ENCODE measurements at regions not wholly inside any gene's neighbourhood (a gene's known extent, or its start where the extent isn't known, plus 50 kb on each side); places are given as distances from the start of the nearest gene placed in this dataset.

DNA sequence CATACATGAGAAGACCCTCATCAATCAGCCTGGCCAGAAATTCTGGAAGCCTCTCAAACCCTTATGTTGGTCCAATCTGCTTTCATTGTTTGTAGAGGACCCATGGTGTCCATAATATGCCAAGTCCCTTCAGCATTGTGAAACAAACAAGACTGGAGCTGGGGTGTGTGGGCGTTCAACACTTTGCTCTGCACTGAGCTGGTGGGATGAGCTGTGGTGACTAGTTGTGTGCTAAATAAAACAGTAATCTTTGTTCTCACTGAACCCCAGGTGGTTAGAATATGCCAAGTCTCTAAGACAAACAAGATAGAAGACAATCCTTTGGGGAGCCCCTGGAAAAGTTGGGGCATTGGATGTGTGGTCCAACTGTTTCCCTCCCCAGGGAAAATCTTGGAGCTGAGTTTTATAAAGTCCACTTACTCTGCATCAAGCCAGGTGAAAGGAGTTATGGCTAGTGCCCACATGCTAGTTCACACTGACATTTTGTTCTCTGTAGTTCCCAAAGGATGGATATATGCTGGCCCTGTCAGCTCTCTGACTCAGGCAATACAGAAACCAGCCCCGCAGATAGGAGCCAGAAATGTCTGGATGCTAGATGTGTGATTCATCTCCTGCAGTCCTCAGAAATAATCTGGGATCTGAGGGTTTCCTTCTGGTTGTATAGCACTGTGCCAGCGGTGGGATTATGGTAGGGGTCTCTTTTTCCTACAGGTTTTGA is 260.2 kb downstream of the TMX3 start:
- DNase-seq = no peak
- Histone ChIP-seq H3K27me3 (ENCODE audit: low read depth) (no peaks in the 10 kb centered on the region), H3K9me3 (replicated peaks) (peaks cover 34% of the 10 kb centered on the region), H3K36me3 (no peaks in the 10 kb centered on the region), H3K27ac (replicated peaks) (no peak overlapping the region), H3K4me1 (no peaks in the 10 kb centered on the region), H3K4me3 (no peak overlapping the region)
- no peak for TF ChIP-seq CTCF (IDR thresholded peaks at IDR 0.05; ENCODE audit: borderline replicate concordance)
- intact Hi-C loops (cut with micrococcal nuclease) = no loop called here

DNA sequence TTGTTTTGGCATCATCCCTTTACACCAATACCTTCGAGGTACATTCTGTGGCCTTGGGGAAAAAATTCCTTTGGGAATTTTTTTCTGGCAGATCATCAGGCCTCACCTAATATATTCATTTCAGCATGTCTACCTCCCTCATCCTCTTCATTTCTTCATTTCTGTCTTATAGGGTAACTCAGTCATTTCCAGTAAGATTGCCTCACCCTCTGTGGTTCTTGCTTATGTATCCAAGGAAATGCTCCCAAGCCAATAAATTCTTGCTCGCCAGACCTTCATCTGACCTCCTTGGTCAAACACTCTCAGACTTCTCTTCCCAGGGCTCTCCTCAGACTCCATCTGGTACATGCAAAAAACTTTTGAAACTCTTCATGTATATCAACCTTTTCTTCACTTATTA is 265.6 kb downstream of the TMX3 start:
- Histone ChIP-seq H3K36me3 (no peaks in the 10 kb centered on the region), H3K4me1 (no peaks in the 10 kb centered on the region), H3K27me3 (ENCODE audit: low read depth) (no peaks in the 10 kb centered on the region), H3K27ac (replicated peaks) (no peak overlapping the region), H3K4me3 (no peak overlapping the region), H3K9me3 (replicated peaks) (peaks cover 17% of the 10 kb centered on the region)
- DNase-seq = no peak
- intact Hi-C loops (cut with micrococcal nuclease) = no loop called here
- no peak for TF ChIP-seq CTCF (IDR thresholded peaks at IDR 0.05; ENCODE audit: borderline replicate concordance)

GRCh38 chr18:68448736-68449135 is 266.2 kb downstream of the TMX3 start:
- Histone ChIP-seq H3K27ac (replicated peaks) (no peak overlapping the region), H3K27me3 (ENCODE audit: low read depth) (no peaks in the 10 kb centered on the region), H3K36me3 (no peaks in the 10 kb centered on the region), H3K4me3 (no peak overlapping the region), H3K4me1 (no peaks in the 10 kb centered on the region), H3K9me3 (replicated peaks) (peaks cover 12% of the 10 kb centered on the region)
- no peak for DNase-seq
- TF ChIP-seq CTCF (IDR thresholded peaks at IDR 0.05; ENCODE audit: borderline replicate concordance) = no peak
- intact Hi-C loops (cut with micrococcal nuclease) = no loop called here

DNA sequence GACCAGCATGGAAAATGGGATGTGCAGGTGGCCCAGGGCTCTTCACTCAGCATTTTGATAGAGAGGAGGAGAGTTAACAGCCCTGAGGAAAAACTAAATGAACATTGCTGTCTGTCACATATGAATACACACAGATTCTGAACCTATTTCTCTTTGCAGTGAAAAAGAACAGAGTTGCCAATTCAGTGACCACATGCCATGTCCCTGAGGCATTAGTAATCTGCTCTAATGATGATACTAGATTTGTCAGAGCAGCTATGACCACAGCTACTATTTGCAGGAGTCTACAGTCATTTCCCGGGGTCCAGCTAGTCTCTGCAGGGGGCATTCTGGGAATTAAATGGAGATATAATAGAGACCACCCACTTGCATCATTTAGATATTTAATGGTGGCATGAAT is 267.6 kb downstream of the TMX3 start:
- H3K9me3 ChIP-seq (replicated peaks) = no peaks in the 10 kb centered on the region
- H3K4me3 ChIP-seq = no peak overlapping the region
- intact Hi-C loops (cut with micrococcal nuclease) = no loop called here
- H3K36me3 ChIP-seq = no peaks in the 10 kb centered on the region
- no peak overlapping the region for H3K27ac ChIP-seq (replicated peaks)
- TF ChIP-seq CTCF (IDR thresholded peaks at IDR 0.05; ENCODE audit: borderline replicate concordance) = no peak
- no peaks in the 10 kb centered on the region for H3K4me1 ChIP-seq
- DNase-seq = no peak
- H3K27me3 ChIP-seq (ENCODE audit: low read depth) = no peaks in the 10 kb centered on the region

- Histone ChIP-seq H3K9me3 (replicated peaks) (no peaks in the 10 kb centered on the region), H3K4me1 (no peaks in the 10 kb centered on the region), H3K4me3 (no peak overlapping the region), H3K36me3 (no peaks in the 10 kb centered on the region), H3K27me3 (ENCODE audit: low read depth) (no peaks in the 10 kb centered on the region), H3K27ac (replicated peaks) (no peak overlapping the region)
- intact Hi-C loops (cut with micrococcal nuclease) = no loop called here
- DNase-seq = no peak
- TF ChIP-seq CTCF (IDR thresholded peaks at IDR 0.05; ENCODE audit: borderline replicate concordance) = no peak
Measured at GRCh38 chr18:68445668-68446426, 269.1 kb downstream of the TMX3 start.
